ENCODE measurements at regions not wholly inside any gene's neighbourhood (a gene's known extent, or its start where the extent isn't known, plus 50 kb on each side); places are given as distances from the start of the nearest gene placed in this dataset.

- TF ChIP-seq SPI1 (IDR thresholded peaks at IDR 0.05; ENCODE audit: low read depth, low read length) = no peak
- TF ChIP-seq POLR2AphosphoS5 (IDR thresholded peaks at IDR 0.05; ENCODE audit: low read depth, low read length) = no peak
- no peak for TF ChIP-seq TAF1 (IDR thresholded peaks at IDR 0.05; ENCODE audit: low read depth, low read length)
- no peak for TF ChIP-seq POLR2A (IDR thresholded peaks at IDR 0.05; ENCODE audit: low read depth, low read length)
- no peak for TF ChIP-seq PAX5 (IDR thresholded peaks at IDR 0.05; ENCODE audit: insufficient read depth, low read length, severe bottlenecking)
- TF ChIP-seq POU2F2 (IDR thresholded peaks at IDR 0.05; ENCODE audit: low read depth, low read length) = no peak
These were observed 216.8 kb upstream of the PACRGL start for GRCh38 chr4:20483416-20483815.

Data from GM12891 (cell line).